Thoracic aorta (tissue), 2 donors: ENCODE measurements at regions not wholly inside any gene's neighbourhood (a gene's known extent, or its start where the extent isn't known, plus 50 kb on each side); places are given as distances from the start of the nearest gene placed in this dataset.

ENCODE experiments used
- ATAC-seq: fragments of 150-250 bp; one replicate; pipeline ENCODE4 v1.8.0; 2017; ENCODE audit warnings: low read depth; ENCODE audit not compliant: insufficient number of reproducible peaks, low FRiP score
- DNase-seq: peaks from one replicate; pipeline ENCODE4 v3.0.0-alpha.2; 2020; ENCODE audit warnings: low spot score
- H3K27ac ChIP-seq, 2 donors: fragments of 200-600 bp; sonication (generic); 1 replicate in 1 of 2; 2 replicates in 1 of 2; pipeline ENCODE4 v1.5.1; 2016; ENCODE audit warnings: mild to moderate bottlenecking in 2 of 2, moderate library complexity in 2 of 2
- H3K27me3 ChIP-seq: fragments of 200-600 bp; sonication (generic); replicated peaks from 2 replicates; pipeline ENCODE4 v1.6.0; 2016; ENCODE audit warnings: mild to moderate bottlenecking; ENCODE audit not compliant: insufficient read depth
- H3K36me3 ChIP-seq: fragments of 200-600 bp; sonication (generic); one replicate; pipeline ENCODE4 v1.5.1; 2016
- H3K4me1 ChIP-seq, 2 donors: fragments of 200-600 bp; sonication (generic); 1 replicate in 1 of 2; 2 replicates in 1 of 2; pipeline versions ENCODE4 v1.5.1 to v1.6.0; 2016; ENCODE audit warnings: low read depth in 2 of 2, mild to moderate bottlenecking in 1 of 2; ENCODE audit not compliant: control insufficient read depth in 1 of 2
- H3K4me3 ChIP-seq: fragments of 200-600 bp; sonication (generic); 2 replicates; pipeline ENCODE4 v1.5.1; 2016; ENCODE audit warnings: mild to moderate bottlenecking
- H3K9me3 ChIP-seq: fragments of 200-600 bp; sonication (generic); 2 replicates; pipeline ENCODE4 v1.5.1; 2016
- CTCF ChIP-seq: fragments of 200-600 bp; sonication (generic); IDR thresholded peaks from one replicate; pipeline ENCODE4 v1.5.1; 2019; ENCODE audit warnings: antibody characterized with exemption

DNA sequence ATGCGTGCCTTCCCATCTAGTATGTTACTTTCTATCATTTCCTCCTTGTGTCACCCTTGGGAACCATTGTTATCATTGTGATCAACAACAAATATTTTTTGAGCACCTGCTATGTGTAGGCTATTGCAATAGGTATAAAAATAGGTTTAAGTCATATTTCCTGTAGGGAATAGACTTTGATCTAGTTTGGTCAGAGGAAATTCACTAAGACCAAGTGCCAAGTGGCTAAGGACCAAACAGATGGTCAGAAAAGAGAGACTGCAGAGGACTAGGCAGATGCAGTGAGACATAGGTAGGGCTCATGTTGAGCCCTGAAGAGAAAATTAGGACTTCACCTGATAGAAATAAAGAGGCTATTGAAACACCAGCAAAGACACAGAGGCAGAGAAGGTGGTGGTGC lies 430.0 kb upstream of the ADAMTSL1 start:
- H3K36me3 ChIP-seq = no peaks in the 10 kb centered on the region
- H3K9me3 ChIP-seq = no peaks in the 10 kb centered on the region
- TF ChIP-seq CTCF = no peak
- no peak overlapping the region for H3K4me3 ChIP-seq
- H3K27ac ChIP-seq = no peak overlapping the region
- DNase-seq = no peak
- H3K4me1 ChIP-seq = peaks cover 4 to 20% of the 10 kb centered on the region in 2 donors
- no peaks in the 10 kb centered on the region for H3K27me3 ChIP-seq
- ATAC-seq = no peak

GRCh38 chr9:18045326-18045725 lies 428.6 kb upstream of the ADAMTSL1 start:
- peaks cover 3 to 16% of the 10 kb centered on the region in 2 donors for H3K4me1 ChIP-seq
- ATAC-seq = no peak
- no peak for DNase-seq
- TF ChIP-seq CTCF = no peak
- H3K27me3 ChIP-seq = no peaks in the 10 kb centered on the region
- H3K36me3 ChIP-seq = no peaks in the 10 kb centered on the region
- H3K27ac ChIP-seq = no peak overlapping the region
- no peak overlapping the region for H3K4me3 ChIP-seq
- H3K9me3 ChIP-seq = no peaks in the 10 kb centered on the region

DNA sequence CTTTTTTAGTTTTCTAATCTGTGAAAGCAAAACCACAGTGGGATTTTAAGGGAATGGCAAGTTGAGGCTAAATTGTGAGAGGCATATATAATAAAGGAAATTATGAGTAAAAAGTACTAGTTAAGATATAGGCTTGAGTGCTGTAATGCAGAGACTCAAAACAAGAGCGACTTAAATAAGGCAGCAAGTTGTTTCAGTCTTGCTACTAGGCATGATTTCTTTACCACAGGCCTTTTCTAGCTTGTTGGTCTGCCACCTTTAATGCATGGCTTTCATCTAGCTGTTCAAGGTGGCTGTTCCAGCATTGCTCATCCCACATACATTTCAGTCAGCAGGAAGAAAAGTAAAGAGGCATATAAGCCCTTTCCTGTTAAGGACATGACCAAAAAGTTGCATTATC lies 427.9 kb upstream of the ADAMTSL1 start:
- TF ChIP-seq CTCF = no peak
- Histone ChIP-seq H3K9me3 (no peaks in the 10 kb centered on the region), H3K27ac (no peak overlapping the region), H3K27me3 (no peaks in the 10 kb centered on the region), H3K4me1 (peaks cover 0 to 8% of the 10 kb centered on the region in 2 donors), H3K36me3 (no peaks in the 10 kb centered on the region), H3K4me3 (no peak overlapping the region)
- no peak for ATAC-seq
- DNase-seq = no peak

- Histone ChIP-seq H3K4me3 (no peak overlapping the region), H3K36me3 (no peaks in the 10 kb centered on the region), H3K27me3 (no peaks in the 10 kb centered on the region), H3K27ac (no peak overlapping the region), H3K9me3 (no peaks in the 10 kb centered on the region), H3K4me1 (peaks cover 0 to 18% of the 10 kb centered on the region in 2 donors)
- TF ChIP-seq CTCF = no peak
- ATAC-seq (no peak), DNase-seq (no peak)
Observed at GRCh38 chr9:18051638-18052037, 422.3 kb upstream of the ADAMTSL1 start.

DNA sequence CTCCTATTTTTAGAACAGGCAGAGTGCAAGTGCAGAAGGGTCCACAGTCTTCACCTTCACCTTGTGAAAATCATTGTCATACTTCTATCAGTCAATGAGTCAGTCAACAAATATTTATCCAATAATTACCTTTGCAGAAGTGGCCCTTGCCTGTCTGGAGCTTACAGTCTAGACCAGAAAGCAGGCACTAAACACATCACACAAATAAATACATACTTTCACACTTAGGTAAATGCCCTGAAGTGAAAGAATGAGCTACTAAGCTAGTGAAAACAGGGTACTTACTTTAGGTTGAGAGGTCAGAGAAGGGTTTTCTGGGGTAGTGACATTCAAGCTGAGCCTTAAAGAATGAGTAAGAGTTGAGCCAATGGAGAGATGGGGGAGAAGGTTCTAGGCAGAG lies 421.9 kb upstream of the ADAMTSL1 start:
- Histone ChIP-seq H3K36me3 (no peaks in the 10 kb centered on the region), H3K9me3 (no peaks in the 10 kb centered on the region), H3K27me3 (no peaks in the 10 kb centered on the region), H3K4me1 (peaks cover 0 to 18% of the 10 kb centered on the region in 2 donors), H3K27ac (no peak overlapping the region), H3K4me3 (no peak overlapping the region)
- ATAC-seq (no peak), DNase-seq (no peak)
- no peak for TF ChIP-seq CTCF
